Right cardiac atrium (tissue), 5 donors: ENCODE measurements at regions not wholly inside any gene's neighbourhood (a gene's known extent, or its start where the extent isn't known, plus 50 kb on each side); places are given as distances from the start of the nearest gene placed in this dataset.

Source experiments
- ATAC-seq, 2 donors: fragments of 200-7000 bp; cut with Tn5 transposase; one replicate each; pipeline versions ENCODE4 v1.8.0 to v1.9.1; 2020; ENCODE audit warnings: moderate library complexity in 2 of 2, mild to moderate bottlenecking in 1 of 2
- DNase-seq, 3 donors: peaks; one replicate each; pipeline ENCODE4 v3.0.0-alpha.2; 2020
- H3K27ac ChIP-seq: one replicate; pipeline ENCODE4 v1.5.1; 2013; ENCODE audit warnings: mild to moderate bottlenecking, low read length, control low read depth, moderate library complexity
- H3K27me3 ChIP-seq: one replicate; pipeline ENCODE4 v1.6.1; 2013; ENCODE audit not compliant: control insufficient read depth, insufficient read depth
- H3K4me1 ChIP-seq: one replicate; pipeline ENCODE4 v1.6.1; 2013; ENCODE audit warnings: low read length; ENCODE audit not compliant: control insufficient read depth, insufficient read depth
- H3K4me3 ChIP-seq: one replicate; pipeline ENCODE4 v1.5.1; 2013; ENCODE audit warnings: low read length, control low read depth
- H3K9me3 ChIP-seq: one replicate; pipeline ENCODE4 v1.6.1; 2013; ENCODE audit warnings: low read length; ENCODE audit not compliant: control insufficient read depth
- WGBS: extraction: QIAGEN DNeasy Blood & Tissue Kit; methylation state at CpG from one replicate; pipeline ENCODE4 v1.1.7; 2013; 5-methylcytosine and 5-hydroxymethylcytosine counted together
- intact Hi-C, 4 donors: fragments of 100-400 bp; cut with DNase I; formaldehyde crosslinking; loops; one replicate each; pipeline versions ENCODE4 v1.11.0 to v1.14.0; 2022 to 2023
- donor health status: healthy with polysubstance abuse.
- donor health status: DM: no; HTN: yes; CAD: no.
- donor health status: DM: no; HTN: no; CAD: no.
- donor health status: DM: no; HTN: yes; CAD: no; lungs with severe emphysema.
- donor health status: DM: yes; HTN: yes; CAD: no.

GRCh38 chrX:39171686-39172085 is 370.4 kb downstream of the MID1IP1 start:
- no peaks in the 10 kb centered on the region for H3K9me3 ChIP-seq
- ATAC-seq = no peak
- 97% methylated on average over 3 of the region's 3 CpGs for WGBS
- H3K4me1 ChIP-seq = no peaks in the 10 kb centered on the region
- no peaks in the 10 kb centered on the region for H3K27me3 ChIP-seq
- H3K4me3 ChIP-seq = no peak overlapping the region
- intact Hi-C loops = no loop called here
- DNase-seq = no peak
- H3K27ac ChIP-seq = no peak overlapping the region

GRCh38 chrX:39174241-39174771 is 373.0 kb downstream of the MID1IP1 start:
- no peak for ATAC-seq
- WGBS = 70% methylated on average over 5 of the region's 5 CpGs
- intact Hi-C loops = no loop called here
- no peak for DNase-seq
- H3K27me3 ChIP-seq = no peaks in the 10 kb centered on the region
- no peaks in the 10 kb centered on the region for H3K4me1 ChIP-seq
- H3K4me3 ChIP-seq = no peak overlapping the region
- no peak overlapping the region for H3K27ac ChIP-seq
- no peaks in the 10 kb centered on the region for H3K9me3 ChIP-seq

GRCh38 chrX:39174772-39175417 is 373.6 kb downstream of the MID1IP1 start:
- 24% methylated on average over 13 of the region's 13 CpGs for WGBS
- no peak overlapping the region for H3K4me3 ChIP-seq
- peak in 1 of 2 donors; percentile 28 for ATAC-seq
- intact Hi-C loops = no loop called here
- no peaks in the 10 kb centered on the region for H3K4me1 ChIP-seq
- H3K27ac ChIP-seq = no peak overlapping the region
- H3K9me3 ChIP-seq = no peaks in the 10 kb centered on the region
- no peaks in the 10 kb centered on the region for H3K27me3 ChIP-seq
- peak in 1 of 3 donors; percentile 50 for DNase-seq

GRCh38 chrX:39175418-39176057 is 374.3 kb downstream of the MID1IP1 start:
- no peak for DNase-seq
- WGBS = 73% methylated on average over 6 of the region's 6 CpGs
- H3K4me1 ChIP-seq = no peaks in the 10 kb centered on the region
- H3K27ac ChIP-seq = no peak overlapping the region
- ATAC-seq = no peak
- H3K9me3 ChIP-seq = no peaks in the 10 kb centered on the region
- no peaks in the 10 kb centered on the region for H3K27me3 ChIP-seq
- H3K4me3 ChIP-seq = no peak overlapping the region
- intact Hi-C loops = no loop called here

- Histone ChIP-seq H3K4me1 (no peaks in the 10 kb centered on the region), H3K9me3 (no peaks in the 10 kb centered on the region), H3K27me3 (no peaks in the 10 kb centered on the region), H3K27ac (no peak overlapping the region), H3K4me3 (no peak overlapping the region)
- WGBS = 93% methylated on average over 4 of the region's 4 CpGs
- DNase-seq = no peak
- intact Hi-C loops = no loop called here
- ATAC-seq = no peak
Measured at GRCh38 chrX:39176105-39176504, 374.8 kb downstream of the MID1IP1 start.

- ATAC-seq (no peak), DNase-seq (no peak)
- WGBS = 95% methylated on average over 1 of the region's 1 CpG
- H3K4me1 ChIP-seq = no peaks in the 10 kb centered on the region
- intact Hi-C loops = no loop called here
- H3K4me3 ChIP-seq = no peak overlapping the region
- no peaks in the 10 kb centered on the region for H3K9me3 ChIP-seq
- no peaks in the 10 kb centered on the region for H3K27me3 ChIP-seq
- no peak overlapping the region for H3K27ac ChIP-seq
Measured at GRCh38 chrX:39189431-39189830, 388.2 kb downstream of the MID1IP1 start.

GRCh38 chrX:39194673-39195072 is 393.4 kb downstream of the MID1IP1 start:
- WGBS = 53% methylated on average over 3 of the region's 3 CpGs
- Histone ChIP-seq H3K9me3 (no peaks in the 10 kb centered on the region), H3K27ac (no peak overlapping the region), H3K4me1 (no peaks in the 10 kb centered on the region), H3K4me3 (no peak overlapping the region), H3K27me3 (no peaks in the 10 kb centered on the region)
- DNase-seq (no peak), ATAC-seq (no peak)
- intact Hi-C loops = no loop called here

GRCh38 chrX:39195156-39195555 is 393.9 kb downstream of the MID1IP1 start:
- no peak overlapping the region for H3K27ac ChIP-seq
- DNase-seq (no peak), ATAC-seq (no peak)
- H3K4me1 ChIP-seq = no peaks in the 10 kb centered on the region
- no peak overlapping the region for H3K4me3 ChIP-seq
- WGBS = 31% methylated on average over 7 of the region's 7 CpGs
- H3K9me3 ChIP-seq = no peaks in the 10 kb centered on the region
- intact Hi-C loops = no loop called here
- H3K27me3 ChIP-seq = no peaks in the 10 kb centered on the region

GRCh38 chrX:39196192-39197102 is 395.2 kb downstream of the MID1IP1 start:
- no peak overlapping the region for H3K4me3 ChIP-seq
- ATAC-seq (peak; percentile 51 to 61), DNase-seq (peak in 1 of 3 donors; percentile 40)
- no peaks in the 10 kb centered on the region for H3K9me3 ChIP-seq
- intact Hi-C loops = no loop called here
- H3K27me3 ChIP-seq = no peaks in the 10 kb centered on the region
- no peak overlapping the region for H3K27ac ChIP-seq
- 29% methylated on average over 10 of the region's 10 CpGs for WGBS
- H3K4me1 ChIP-seq = no peaks in the 10 kb centered on the region

- intact Hi-C loops = no loop called here
- no peak for ATAC-seq
Measured at GRCh38 chrX:39199429-39199828, 398.2 kb downstream of the MID1IP1 start.

More at GRCh38 chrX:39199429-39199828, 398.2 kb downstream of the MID1IP1 start:
- no peak overlapping the region for H3K4me3 ChIP-seq
- H3K4me1 ChIP-seq = no peaks in the 10 kb centered on the region
- H3K9me3 ChIP-seq = no peaks in the 10 kb centered on the region
- no peak for DNase-seq
- no peaks in the 10 kb centered on the region for H3K27me3 ChIP-seq
- H3K27ac ChIP-seq = no peak overlapping the region
